Osteocyte (in vitro differentiated cells): ENCODE measurements at regions not wholly inside any gene's neighbourhood (a gene's known extent, or its start where the extent isn't known, plus 50 kb on each side); places are given as distances from the start of the nearest gene placed in this dataset.

ENCODE experiments used
- DNase-seq: peaks from one replicate; pipeline ENCODE4 v3.0.0; 2021; ENCODE audit warnings: mixed read lengths; ENCODE audit not compliant: unreplicated experiment; ENCODE audit errors: extremely low spot score
- H3K27ac Mint-ChIP-seq: one replicate; pipeline ENCODE4 v1.8.0; 2021; ENCODE audit warnings: mild to moderate bottlenecking, mixed read lengths; ENCODE audit not compliant: unreplicated experiment
- H3K27me3 Mint-ChIP-seq: one replicate; pipeline ENCODE4 v1.8.0; 2021; ENCODE audit warnings: mixed read lengths; ENCODE audit not compliant: unreplicated experiment
- H3K36me3 Mint-ChIP-seq: one replicate; pipeline ENCODE4 v1.8.0; 2021; ENCODE audit warnings: mixed read lengths; ENCODE audit not compliant: unreplicated experiment
- H3K4me1 Mint-ChIP-seq: one replicate; pipeline ENCODE4 v1.8.0; 2021; ENCODE audit warnings: mixed read lengths; ENCODE audit not compliant: unreplicated experiment
- H3K4me3 Mint-ChIP-seq: one replicate; pipeline ENCODE4 v1.8.0; 2021; ENCODE audit warnings: mild to moderate bottlenecking, moderate library complexity, mixed read lengths; ENCODE audit not compliant: unreplicated experiment
- H3K9me3 Mint-ChIP-seq: one replicate; pipeline ENCODE4 v1.8.0; 2021; ENCODE audit warnings: mixed read lengths; ENCODE audit not compliant: unreplicated experiment
- TF ChIP-seq, protein P1 (sequence below): fragments of 200-600 bp; sonication (generic); IDR thresholded peaks from 2 replicates; pipeline ENCODE4 v1.5.0; 2021; ENCODE audit warnings: antibody characterized with exemption, mild to moderate bottlenecking, moderate library complexity

DNA sequence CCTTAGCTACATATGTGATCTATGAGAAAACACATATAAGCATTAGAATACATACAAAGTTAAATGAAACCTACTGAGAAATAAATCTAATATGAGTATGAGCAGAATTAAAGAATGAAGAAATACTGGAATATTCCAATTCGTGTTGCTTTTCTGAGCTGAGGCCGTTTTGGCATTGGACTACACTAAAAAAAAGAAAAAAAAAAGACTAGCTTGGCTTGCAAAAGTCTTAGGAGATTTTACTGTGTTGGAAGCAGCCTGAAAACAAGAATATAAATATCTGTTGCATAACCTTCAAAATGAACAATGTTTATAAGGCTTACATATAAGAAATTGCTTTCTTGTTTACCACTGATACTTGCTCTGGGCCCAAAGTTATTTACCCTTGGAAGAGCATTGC, 562.8 kb downstream of the TMEM182 start:
- H3K27ac Mint-ChIP-seq = no peak overlapping the region
- no peaks in the 10 kb centered on the region for H3K36me3 Mint-ChIP-seq
- TF ChIP-seq, protein P1, sequence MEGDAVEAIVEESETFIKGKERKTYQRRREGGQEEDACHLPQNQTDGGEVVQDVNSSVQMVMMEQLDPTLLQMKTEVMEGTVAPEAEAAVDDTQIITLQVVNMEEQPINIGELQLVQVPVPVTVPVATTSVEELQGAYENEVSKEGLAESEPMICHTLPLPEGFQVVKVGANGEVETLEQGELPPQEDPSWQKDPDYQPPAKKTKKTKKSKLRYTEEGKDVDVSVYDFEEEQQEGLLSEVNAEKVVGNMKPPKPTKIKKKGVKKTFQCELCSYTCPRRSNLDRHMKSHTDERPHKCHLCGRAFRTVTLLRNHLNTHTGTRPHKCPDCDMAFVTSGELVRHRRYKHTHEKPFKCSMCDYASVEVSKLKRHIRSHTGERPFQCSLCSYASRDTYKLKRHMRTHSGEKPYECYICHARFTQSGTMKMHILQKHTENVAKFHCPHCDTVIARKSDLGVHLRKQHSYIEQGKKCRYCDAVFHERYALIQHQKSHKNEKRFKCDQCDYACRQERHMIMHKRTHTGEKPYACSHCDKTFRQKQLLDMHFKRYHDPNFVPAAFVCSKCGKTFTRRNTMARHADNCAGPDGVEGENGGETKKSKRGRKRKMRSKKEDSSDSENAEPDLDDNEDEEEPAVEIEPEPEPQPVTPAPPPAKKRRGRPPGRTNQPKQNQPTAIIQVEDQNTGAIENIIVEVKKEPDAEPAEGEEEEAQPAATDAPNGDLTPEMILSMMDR = no peak
- no peak for DNase-seq
- H3K4me3 Mint-ChIP-seq = no peak overlapping the region
- H3K4me1 Mint-ChIP-seq = no peaks in the 10 kb centered on the region
- H3K9me3 Mint-ChIP-seq = peaks cover 9% of the 10 kb centered on the region
- no peaks in the 10 kb centered on the region for H3K27me3 Mint-ChIP-seq

DNA sequence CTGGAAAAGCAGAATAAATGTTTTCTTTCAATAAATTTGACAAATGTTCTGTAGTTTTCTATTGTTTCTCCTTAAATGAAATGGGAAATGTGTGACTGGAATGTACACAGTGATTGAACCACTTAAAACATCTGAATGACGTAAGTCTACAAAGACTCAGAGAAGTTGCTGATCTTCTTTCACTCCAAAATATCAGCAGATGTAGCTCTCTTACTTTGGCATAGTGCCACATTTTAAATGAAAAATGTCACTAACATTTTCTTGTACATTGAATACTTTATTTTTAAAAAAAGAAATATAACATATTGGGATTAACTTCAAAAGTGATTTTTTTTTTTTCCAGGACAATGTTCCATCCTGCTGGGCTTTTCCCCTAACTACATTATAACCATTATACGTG, 565.6 kb downstream of the TMEM182 start:
- TF ChIP-seq, protein P1 = no peak
- Mint-ChIP-seq H3K36me3 (no peaks in the 10 kb centered on the region), H3K27ac (no peak overlapping the region)

DNA sequence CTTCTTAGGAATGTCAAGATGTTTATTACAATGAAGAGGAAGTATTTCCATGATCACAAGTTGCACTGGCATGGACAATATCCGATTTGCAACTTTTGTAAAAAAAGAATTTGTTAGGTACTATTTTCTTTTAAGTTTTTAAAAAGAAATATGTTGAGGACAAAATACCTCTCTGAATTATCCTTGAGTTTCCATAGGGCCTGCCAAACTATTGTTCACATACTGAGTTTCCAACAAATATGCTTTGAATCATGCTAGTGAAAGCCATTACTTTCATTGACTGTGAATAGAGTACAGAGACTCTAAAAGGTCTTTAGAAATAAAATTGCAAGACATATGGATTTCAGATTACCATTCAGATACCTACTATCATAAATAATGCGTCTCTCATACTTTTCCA, 566.1 kb downstream of the TMEM182 start:
- no peak overlapping the region for H3K4me3 Mint-ChIP-seq
- TF ChIP-seq, protein P1 = no peak
- H3K36me3 Mint-ChIP-seq = no peaks in the 10 kb centered on the region

More for the DNA sequence above, 565.6 kb downstream of the TMEM182 start:
- DNase-seq = no peak
- no peaks in the 10 kb centered on the region for H3K4me1 Mint-ChIP-seq
- H3K9me3 Mint-ChIP-seq = peaks cover 6% of the 10 kb centered on the region
- H3K27me3 Mint-ChIP-seq = no peaks in the 10 kb centered on the region
- no peak overlapping the region for H3K4me3 Mint-ChIP-seq

DNA sequence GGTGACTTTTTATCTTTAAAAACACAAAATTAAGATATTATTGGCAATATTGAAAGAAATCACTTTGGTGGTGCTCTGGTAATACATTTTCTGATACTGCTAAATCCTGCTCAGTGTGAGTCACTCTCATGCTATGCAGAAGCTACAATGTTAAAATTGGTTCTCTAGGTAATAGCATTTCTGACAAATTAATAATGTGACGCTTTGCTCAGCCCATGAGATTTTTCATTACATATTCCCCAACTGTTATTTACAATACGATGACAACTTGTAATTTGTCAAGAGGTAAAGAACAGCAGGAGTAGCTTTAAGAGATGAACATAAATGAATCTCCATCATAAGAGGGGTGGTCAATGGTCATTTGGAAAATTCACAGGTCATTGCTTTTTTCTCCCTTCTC, 573.6 kb downstream of the TMEM182 start:
- Mint-ChIP-seq H3K9me3 (no peaks in the 10 kb centered on the region), H3K27me3 (no peaks in the 10 kb centered on the region), H3K4me3 (no peak overlapping the region), H3K36me3 (no peaks in the 10 kb centered on the region), H3K27ac (no peak overlapping the region), H3K4me1 (no peaks in the 10 kb centered on the region)
- TF ChIP-seq, protein P1 = no peak
- DNase-seq = no peak

More for the DNA sequence above, 566.1 kb downstream of the TMEM182 start:
- no peaks in the 10 kb centered on the region for H3K27me3 Mint-ChIP-seq
- H3K4me1 Mint-ChIP-seq = no peaks in the 10 kb centered on the region
- no peak for DNase-seq
- no peak overlapping the region for H3K27ac Mint-ChIP-seq
- peaks cover 3% of the 10 kb centered on the region for H3K9me3 Mint-ChIP-seq

DNA sequence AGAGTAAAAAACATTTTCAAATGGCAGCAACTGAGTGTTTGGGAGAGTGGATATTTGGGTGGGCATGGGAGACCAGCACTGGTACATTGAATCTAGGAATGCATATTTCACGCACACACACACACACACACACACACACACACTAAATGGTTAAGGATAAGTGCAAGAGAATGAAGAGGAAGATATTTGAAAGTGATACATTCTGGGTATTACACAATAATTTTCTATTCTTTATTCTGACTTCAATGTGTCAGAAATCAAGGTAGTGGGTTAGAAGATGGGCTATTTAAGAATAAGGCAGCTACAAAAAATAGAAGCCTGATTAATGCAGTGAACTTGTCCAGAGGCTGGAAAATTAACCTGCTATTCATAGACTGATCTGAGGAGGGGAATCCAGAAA, 577.0 kb downstream of the TMEM182 start:
- DNase-seq = no peak
- H3K36me3 Mint-ChIP-seq = no peaks in the 10 kb centered on the region
- H3K4me3 Mint-ChIP-seq = no peak overlapping the region
- TF ChIP-seq, protein P1 = no peak
- H3K4me1 Mint-ChIP-seq = no peaks in the 10 kb centered on the region
- no peaks in the 10 kb centered on the region for H3K9me3 Mint-ChIP-seq
- H3K27me3 Mint-ChIP-seq = no peaks in the 10 kb centered on the region
- no peak overlapping the region for H3K27ac Mint-ChIP-seq
